ENCODE measurements at regions not wholly inside any gene's neighbourhood (a gene's known extent, or its start where the extent isn't known, plus 50 kb on each side); places are given as distances from the start of the nearest gene placed in this dataset.

DNA sequence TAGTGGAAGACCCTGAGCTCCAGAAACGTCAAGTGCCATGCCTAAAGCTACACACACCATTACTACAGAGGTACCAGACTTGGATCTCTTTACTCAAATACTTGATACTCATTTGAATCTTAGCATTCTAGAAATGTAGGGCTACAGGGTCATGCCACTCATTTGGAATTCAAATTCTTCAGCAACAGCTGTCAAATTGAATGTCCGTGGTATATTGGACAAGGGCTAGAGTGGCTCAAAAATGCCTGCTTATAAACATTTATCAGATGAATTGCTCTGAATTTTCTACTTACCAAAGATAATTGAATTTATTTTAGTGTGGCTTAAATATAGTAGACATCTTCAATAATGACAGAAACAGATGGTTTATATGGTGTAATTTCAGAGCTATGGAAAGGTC lies 669.7 kb downstream of the SLC4A3 start:
- H3K4me3 ChIP-seq (ENCODE audit: low read length in 2 of 2) = no peak overlapping the region
- no peak overlapping the region for H4K91ac ChIP-seq (ENCODE audit: low read depth, low read length, poor library complexity)

DNA sequence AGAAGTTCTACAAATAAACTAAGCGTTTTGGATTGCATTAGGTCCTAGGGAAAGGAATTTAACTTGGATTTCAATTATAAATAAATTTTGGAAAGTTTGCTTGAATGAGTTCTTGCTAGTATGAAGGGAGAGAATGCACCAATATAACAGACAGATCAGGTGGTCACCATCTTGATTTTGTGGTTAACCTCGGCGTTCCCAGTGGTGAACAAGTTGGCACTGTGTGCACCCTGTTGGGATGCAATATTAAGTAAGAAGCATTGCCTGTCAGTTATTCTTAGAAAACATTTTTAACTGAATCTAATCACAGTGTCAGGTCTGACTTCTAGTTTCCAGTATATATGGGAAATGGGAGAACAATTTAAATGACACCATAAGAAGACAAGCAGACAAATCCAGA lies 673.4 kb downstream of the SLC4A3 start:
- Histone ChIP-seq H3K4me3 (ENCODE audit: low read length in 2 of 2) (no peak overlapping the region), H3K27ac (replicated peaks; ENCODE audit: low read length) (no peak overlapping the region), H2AK5ac (ENCODE audit: low read depth, low read length) (no peak overlapping the region), H3K9ac (ENCODE audit: low read depth, low read length, poor library complexity) (no peak overlapping the region), H3K18ac (ENCODE audit: low read length) (no peak overlapping the region), H3K36me3 (replicated peaks in 1 of 2; ENCODE audit: control insufficient read depth in 2 of 2, insufficient read depth in 2 of 2, low read length in 2 of 2) (no peaks in the 10 kb centered on the region), H3K14ac (ENCODE audit: low read length) (no peak overlapping the region), H3K27me3 (ENCODE audit: control insufficient read depth in 3 of 3, insufficient read depth in 3 of 3, low read depth in 1 of 3, low read length in 3 of 3) (no peaks in the 10 kb centered on the region), H2AFZ (ENCODE audit: low read length) (no peak overlapping the region), H3K23ac (ENCODE audit: low read depth, low read length, poor library complexity) (no peak overlapping the region), H3K9me3 (replicated peaks in 1 of 2; ENCODE audit: control insufficient read depth in 2 of 2, insufficient read depth in 1 of 2, low read depth in 1 of 2, low read length in 2 of 2) (no peaks in the 10 kb centered on the region), H4K91ac (ENCODE audit: low read depth, low read length, poor library complexity) (no peak overlapping the region), H3K79me1 (ENCODE audit: low read depth, low read length) (no peaks in the 10 kb centered on the region), H2BK15ac (ENCODE audit: low read length) (no peak overlapping the region), H4K8ac (ENCODE audit: low read depth, low read length) (no peak overlapping the region), H2BK5ac (ENCODE audit: low read length) (no peak overlapping the region), H3K4me2 (ENCODE audit: insufficient read depth, low read length, poor library complexity, severe bottlenecking) (no peak overlapping the region), H3K4me1 (ENCODE audit: control insufficient read depth in 2 of 2, insufficient read depth in 1 of 2, low read depth in 1 of 2, low read length in 2 of 2) (peaks cover 0 to 3% of the 10 kb centered on the region in 2 donors), H3K4ac (ENCODE audit: low read length) (no peak overlapping the region), H2BK120ac (ENCODE audit: low read depth, low read length) (no peak overlapping the region), H2BK12ac (ENCODE audit: low read length) (no peak overlapping the region)
- no peak for DNase-seq (ENCODE audit: low spot score)
- no CpG with 5 or more reads among the region's 3 CpGs for WGBS, 2 donors (ENCODE audit: extremely low coverage in 2 of 2, insufficient read length in 2 of 2, insufficient replicate concordance in 1 of 2)

More for the DNA sequence above, 669.7 kb downstream of the SLC4A3 start:
- Histone ChIP-seq H3K27me3 (ENCODE audit: control insufficient read depth in 3 of 3, insufficient read depth in 3 of 3, low read depth in 1 of 3, low read length in 3 of 3) (no peaks in the 10 kb centered on the region), H3K23ac (ENCODE audit: low read depth, low read length, poor library complexity) (no peak overlapping the region), H4K8ac (ENCODE audit: low read depth, low read length) (no peak overlapping the region), H3K4ac (ENCODE audit: low read length) (no peak overlapping the region), H3K4me1 (ENCODE audit: control insufficient read depth in 2 of 2, insufficient read depth in 1 of 2, low read depth in 1 of 2, low read length in 2 of 2) (peaks cover 0 to 3% of the 10 kb centered on the region in 2 donors), H2BK15ac (ENCODE audit: low read length) (no peak overlapping the region), H3K79me1 (ENCODE audit: low read depth, low read length) (no peaks in the 10 kb centered on the region), H3K9me3 (replicated peaks in 1 of 2; ENCODE audit: control insufficient read depth in 2 of 2, insufficient read depth in 1 of 2, low read depth in 1 of 2, low read length in 2 of 2) (no peaks in the 10 kb centered on the region), H2BK12ac (ENCODE audit: low read length) (no peak overlapping the region), H3K4me2 (ENCODE audit: insufficient read depth, low read length, poor library complexity, severe bottlenecking) (no peak overlapping the region), H3K14ac (ENCODE audit: low read length) (no peak overlapping the region), H2AFZ (ENCODE audit: low read length) (no peak overlapping the region), H3K9ac (ENCODE audit: low read depth, low read length, poor library complexity) (no peak overlapping the region), H3K27ac (replicated peaks; ENCODE audit: low read length) (no peak overlapping the region), H2BK120ac (ENCODE audit: low read depth, low read length) (no peak overlapping the region), H2AK5ac (ENCODE audit: low read depth, low read length) (no peak overlapping the region), H3K36me3 (replicated peaks in 1 of 2; ENCODE audit: control insufficient read depth in 2 of 2, insufficient read depth in 2 of 2, low read length in 2 of 2) (no peaks in the 10 kb centered on the region), H3K18ac (ENCODE audit: low read length) (no peak overlapping the region), H2BK5ac (ENCODE audit: low read length) (no peak overlapping the region)
- WGBS, 2 donors (ENCODE audit: extremely low coverage in 2 of 2, insufficient read length in 2 of 2, insufficient replicate concordance in 1 of 2) = no CpG with 5 or more reads among the region's 2 CpGs
- DNase-seq (ENCODE audit: low spot score) = no peak

DNA sequence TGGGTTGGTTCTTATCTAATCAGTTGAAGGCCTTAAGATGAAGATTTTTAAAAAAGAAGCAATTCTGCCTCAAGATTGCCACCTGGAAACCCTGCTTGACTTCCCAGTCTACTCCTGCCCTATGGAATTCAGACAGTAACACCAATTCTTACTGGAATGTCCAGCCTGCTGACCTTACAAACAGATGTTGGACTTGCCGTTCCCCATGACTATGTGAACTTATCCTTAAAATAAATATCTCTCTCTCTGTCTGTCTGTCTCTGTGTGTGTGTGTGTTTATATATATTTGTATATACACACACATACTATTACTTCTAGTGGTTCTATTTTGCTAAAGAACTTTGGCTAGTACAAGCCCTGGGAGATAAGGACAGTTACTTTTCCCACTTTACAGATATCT lies 675.3 kb downstream of the SLC4A3 start:
- Histone ChIP-seq H3K4me2 (ENCODE audit: insufficient read depth, low read length, poor library complexity, severe bottlenecking) (no peak overlapping the region), H2BK120ac (ENCODE audit: low read depth, low read length) (no peak overlapping the region), H3K4me1 (ENCODE audit: control insufficient read depth in 2 of 2, insufficient read depth in 1 of 2, low read depth in 1 of 2, low read length in 2 of 2) (peaks cover 0 to 3% of the 10 kb centered on the region in 2 donors), H3K79me1 (ENCODE audit: low read depth, low read length) (no peaks in the 10 kb centered on the region), H3K9me3 (replicated peaks in 1 of 2; ENCODE audit: control insufficient read depth in 2 of 2, insufficient read depth in 1 of 2, low read depth in 1 of 2, low read length in 2 of 2) (no peaks in the 10 kb centered on the region), H2AK5ac (ENCODE audit: low read depth, low read length) (no peak overlapping the region), H3K14ac (ENCODE audit: low read length) (no peak overlapping the region), H3K4ac (ENCODE audit: low read length) (no peak overlapping the region), H2BK5ac (ENCODE audit: low read length) (no peak overlapping the region), H2BK12ac (ENCODE audit: low read length) (no peak overlapping the region), H4K8ac (ENCODE audit: low read depth, low read length) (no peak overlapping the region), H2BK15ac (ENCODE audit: low read length) (no peak overlapping the region), H3K23ac (ENCODE audit: low read depth, low read length, poor library complexity) (no peak overlapping the region), H3K9ac (ENCODE audit: low read depth, low read length, poor library complexity) (no peak overlapping the region), H3K4me3 (ENCODE audit: low read length in 2 of 2) (no peak overlapping the region), H3K27me3 (ENCODE audit: control insufficient read depth in 3 of 3, insufficient read depth in 3 of 3, low read depth in 1 of 3, low read length in 3 of 3) (no peaks in the 10 kb centered on the region), H3K36me3 (replicated peaks in 1 of 2; ENCODE audit: control insufficient read depth in 2 of 2, insufficient read depth in 2 of 2, low read length in 2 of 2) (no peaks in the 10 kb centered on the region), H2AFZ (ENCODE audit: low read length) (no peak overlapping the region), H3K18ac (ENCODE audit: low read length) (no peak overlapping the region), H3K27ac (replicated peaks; ENCODE audit: low read length) (no peak overlapping the region), H4K91ac (ENCODE audit: low read depth, low read length, poor library complexity) (no peak overlapping the region)
- WGBS, 2 donors (ENCODE audit: extremely low coverage in 2 of 2, insufficient read length in 2 of 2, insufficient replicate concordance in 1 of 2) = no CpG with 5 or more reads among the region's 1 CpG
- DNase-seq (ENCODE audit: low spot score) = no peak

DNA sequence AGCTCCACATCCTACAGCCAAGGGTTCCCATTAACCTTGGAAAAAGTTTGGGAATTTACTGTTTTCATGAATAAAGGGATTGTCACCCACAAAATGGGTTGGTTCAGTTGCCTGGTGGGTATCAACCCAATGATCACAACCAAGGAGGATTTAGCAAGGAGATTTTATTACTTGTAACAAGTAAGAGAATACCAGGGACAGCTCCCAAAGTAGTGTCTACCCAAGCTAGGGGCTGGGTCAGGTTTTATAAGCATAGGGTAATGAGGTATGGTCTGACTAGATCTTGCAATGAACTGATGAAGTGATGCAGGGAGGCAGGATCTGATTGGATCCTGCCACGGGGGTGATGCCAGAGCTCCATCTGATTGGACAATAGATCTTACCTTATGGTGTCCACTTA lies 681.8 kb downstream of the SLC4A3 start:
- H3K18ac ChIP-seq (ENCODE audit: low read length) = no peak overlapping the region
- no CpG with 5 or more reads among the region's 1 CpG for WGBS, 2 donors (ENCODE audit: extremely low coverage in 2 of 2, insufficient read length in 2 of 2, insufficient replicate concordance in 1 of 2)
- H4K8ac ChIP-seq (ENCODE audit: low read depth, low read length) = no peak overlapping the region
- no peak overlapping the region for H4K91ac ChIP-seq (ENCODE audit: low read depth, low read length, poor library complexity)
- no peak overlapping the region for H2BK5ac ChIP-seq (ENCODE audit: low read length)
- no peak overlapping the region for H2BK15ac ChIP-seq (ENCODE audit: low read length)
- H3K27me3 ChIP-seq (ENCODE audit: control insufficient read depth in 3 of 3, insufficient read depth in 3 of 3, low read depth in 1 of 3, low read length in 3 of 3) = no peaks in the 10 kb centered on the region
- H3K23ac ChIP-seq (ENCODE audit: low read depth, low read length, poor library complexity) = no peak overlapping the region
- H3K9me3 ChIP-seq (replicated peaks in 1 of 2; ENCODE audit: control insufficient read depth in 2 of 2, insufficient read depth in 1 of 2, low read depth in 1 of 2, low read length in 2 of 2) = no peaks in the 10 kb centered on the region
- no peaks in the 10 kb centered on the region for H3K79me1 ChIP-seq (ENCODE audit: low read depth, low read length)
- no peak overlapping the region for H2BK120ac ChIP-seq (ENCODE audit: low read depth, low read length)
- no peak for DNase-seq (ENCODE audit: low spot score)
- H3K4me1 ChIP-seq (ENCODE audit: control insufficient read depth in 2 of 2, insufficient read depth in 1 of 2, low read depth in 1 of 2, low read length in 2 of 2) = no peaks in the 10 kb centered on the region
- no peak overlapping the region for H3K4me3 ChIP-seq (ENCODE audit: low read length in 2 of 2)
- H3K9ac ChIP-seq (ENCODE audit: low read depth, low read length, poor library complexity) = no peak overlapping the region
- no peak overlapping the region for H2BK12ac ChIP-seq (ENCODE audit: low read length)
- no peak overlapping the region for H3K27ac ChIP-seq (replicated peaks; ENCODE audit: low read length)
- H3K14ac ChIP-seq (ENCODE audit: low read length) = no peak overlapping the region
- H3K36me3 ChIP-seq (replicated peaks in 1 of 2; ENCODE audit: control insufficient read depth in 2 of 2, insufficient read depth in 2 of 2, low read length in 2 of 2) = no peaks in the 10 kb centered on the region
- no peak overlapping the region for H2AFZ ChIP-seq (ENCODE audit: low read length)
- no peak overlapping the region for H2AK5ac ChIP-seq (ENCODE audit: low read depth, low read length)
- H3K4ac ChIP-seq (ENCODE audit: low read length) = no peak overlapping the region
- no peak overlapping the region for H3K4me2 ChIP-seq (ENCODE audit: insufficient read depth, low read length, poor library complexity, severe bottlenecking)

Measured in neuronal stem cell (in vitro differentiated cells).